Upper lobe of left lung (tissue), 6 donors: ENCODE measurements at regions not wholly inside any gene's neighbourhood (a gene's known extent, or its start where the extent isn't known, plus 50 kb on each side); places are given as distances from the start of the nearest gene placed in this dataset.

ENCODE experiments used
- ATAC-seq, 2 donors: fragments of 200-7000 bp; cut with Tn5 transposase; one replicate each; pipeline ENCODE4 v1.9.1; 2022; ENCODE audit warnings: mild to moderate bottlenecking in 2 of 2, moderate library complexity in 2 of 2; ENCODE audit not compliant: low FRiP score in 2 of 2
- DNase-seq, 2 donors: peaks; one replicate each; pipeline ENCODE4 v3.0.0-alpha.2; 2019 to 2020
- H3K27ac ChIP-seq, 4 donors: fragments of 200-600 bp; sonication (generic); one replicate each; pipeline ENCODE4 v1.5.1; 2016 to 2019
- H3K27me3 ChIP-seq, 4 donors: fragments of 200-600 bp; sonication (generic); one replicate each; pipeline ENCODE4 v1.5.1; 2017 to 2019
- H3K36me3 ChIP-seq, 4 donors: fragments of 200-600 bp; sonication (generic); one replicate each; pipeline ENCODE4 v1.5.1; 2016 to 2019
- H3K4me1 ChIP-seq, 4 donors: fragments of 200-600 bp; sonication (generic); one replicate each; pipeline ENCODE4 v1.5.1; 2018 to 2019
- H3K4me3 ChIP-seq, 4 donors: fragments of 200-600 bp; sonication (generic); one replicate each; pipeline ENCODE4 v1.5.1; 2017 to 2019; ENCODE audit warnings: mild to moderate bottlenecking in 2 of 4, moderate library complexity in 1 of 4
- H3K9me3 ChIP-seq, 4 donors: fragments of 200-600 bp; sonication (generic); one replicate each; pipeline ENCODE4 v1.5.1; 2018 to 2019
- CTCF ChIP-seq, 6 experiments: fragments of 450-650 bp in 4 of 6; fragments of 200-600 bp in 2 of 6; sonication (generic) in 2 of 6; IDR thresholded peaks; one replicate each; pipeline ENCODE4 v1.5.1; 2016 to 2019; ENCODE audit warnings: antibody characterized with exemption in 6 of 6
- EP300 ChIP-seq, 4 donors: sonication (generic); formaldehyde crosslinking; IDR thresholded peaks; one replicate each; pipeline ENCODE4 v1.5.1; 2017; ENCODE audit warnings: antibody characterized with exemption in 4 of 4, control low read depth in 2 of 4
- POLR2A ChIP-seq, 4 donors: fragments of 450-650 bp; IDR thresholded peaks; one replicate each; pipeline ENCODE4 v1.5.1; 2016 to 2017; ENCODE audit warnings: antibody characterized with exemption in 4 of 4, mild to moderate bottlenecking in 2 of 4
- POLR2AphosphoS5 ChIP-seq, 2 donors: sonication (generic); formaldehyde crosslinking; IDR thresholded peaks; one replicate each; pipeline ENCODE4 v1.5.1; 2017; ENCODE audit warnings: antibody characterized with exemption in 2 of 2
- WGBS, 2 donors: methylation state at CpG; one replicate each; pipeline ENCODE4 v1.1.5; 2017 to 2018; 5-methylcytosine and 5-hydroxymethylcytosine counted together
- donor health status: DM: no; HTN: no; CAD: no; lungs with moderate emphysema.
- donor health status: DM: no; HTN: yes; CAD: no; lungs with severe emphysema.

GRCh38 chr2:6024784-6025183 is 332.6 kb downstream of the SOX11 start:
- Histone ChIP-seq H3K9me3 (no peaks in the 10 kb centered on the region), H3K36me3 (no peaks in the 10 kb centered on the region), H3K4me1 (no peaks in the 10 kb centered on the region), H3K4me3 (no peak overlapping the region), H3K27me3 (no peaks in the 10 kb centered on the region), H3K27ac (no peak overlapping the region)
- 89 to 100% methylated on average over 1 of the region's 1 CpG for WGBS, 2 donors
- ATAC-seq (no peak), DNase-seq (no peak)
- TF ChIP-seq CTCF (IDR thresholded peaks at IDR 0.05) (no peak), POLR2A (IDR thresholded peaks at IDR 0.05) (no peak), POLR2AphosphoS5 (IDR thresholded peaks at IDR 0.05) (no peak), EP300 (IDR thresholded peaks at IDR 0.05) (no peak)

- Histone ChIP-seq H3K27ac (no peak overlapping the region), H3K4me1 (no peaks in the 10 kb centered on the region), H3K36me3 (no peaks in the 10 kb centered on the region), H3K27me3 (no peaks in the 10 kb centered on the region), H3K9me3 (no peaks in the 10 kb centered on the region), H3K4me3 (no peak overlapping the region)
- TF ChIP-seq POLR2A (IDR thresholded peaks at IDR 0.05): no peak
- TF ChIP-seq CTCF (IDR thresholded peaks at IDR 0.05): no peak
- TF ChIP-seq EP300 (IDR thresholded peaks at IDR 0.05): no peak
- no peak for TF ChIP-seq POLR2AphosphoS5 (IDR thresholded peaks at IDR 0.05)
- DNase-seq (no peak), ATAC-seq (no peak)
- 77% methylated on average over 6 of the region's 6 CpGs for WGBS, 2 donors
Observed at GRCh38 chr2:6025391-6025790, 333.2 kb downstream of the SOX11 start.

GRCh38 chr2:6027066-6027465 is 334.9 kb downstream of the SOX11 start:
- no peak overlapping the region for H3K4me3 ChIP-seq
- H3K9me3 ChIP-seq: no peaks in the 10 kb centered on the region
- TF ChIP-seq POLR2AphosphoS5 (IDR thresholded peaks at IDR 0.05) (no peak), EP300 (IDR thresholded peaks at IDR 0.05) (no peak), POLR2A (IDR thresholded peaks at IDR 0.05) (no peak), CTCF (IDR thresholded peaks at IDR 0.05) (no peak)
- H3K4me1 ChIP-seq: no peaks in the 10 kb centered on the region
- ATAC-seq (no peak), DNase-seq (no peak)
- no peaks in the 10 kb centered on the region for H3K36me3 ChIP-seq
- H3K27me3 ChIP-seq: no peaks in the 10 kb centered on the region
- no peak overlapping the region for H3K27ac ChIP-seq

DNA sequence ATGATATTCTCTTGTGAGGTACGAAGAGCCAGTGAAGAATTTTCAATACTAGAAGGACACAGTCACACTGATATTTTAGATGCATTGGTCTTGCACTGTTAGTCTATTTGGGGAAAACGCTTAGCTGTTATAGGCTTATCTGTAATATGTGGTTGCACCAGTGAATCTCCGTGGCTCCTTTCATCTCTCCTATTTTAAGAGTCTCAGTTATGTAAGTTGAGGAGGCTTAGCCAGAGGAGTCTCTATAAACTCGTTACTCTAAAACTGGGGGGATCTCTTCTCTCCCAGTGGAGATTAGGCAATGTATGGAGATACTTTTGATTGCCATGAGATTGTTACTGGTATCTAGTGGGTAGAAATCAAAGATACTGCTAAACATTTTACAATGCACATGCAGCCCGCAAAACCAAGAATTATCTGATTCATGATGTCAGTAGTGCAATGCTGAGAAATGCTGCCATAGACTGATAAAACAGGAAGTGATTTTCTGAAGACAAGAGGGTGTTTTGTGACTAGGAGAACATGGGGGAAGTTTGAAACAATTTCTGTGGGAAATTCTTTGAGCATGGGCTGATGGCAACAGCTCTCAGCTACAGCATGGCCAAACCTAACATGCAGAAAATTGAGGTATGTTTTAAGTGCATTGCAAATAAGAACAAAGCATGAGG is 339.1 kb downstream of the SOX11 start:
- H3K4me1 ChIP-seq: no peaks in the 10 kb centered on the region
- no peaks in the 10 kb centered on the region for H3K27me3 ChIP-seq
- no peak overlapping the region for H3K4me3 ChIP-seq
- no peaks in the 10 kb centered on the region for H3K36me3 ChIP-seq
- no peak for ATAC-seq
- no peak for TF ChIP-seq POLR2A (IDR thresholded peaks at IDR 0.05)
- TF ChIP-seq POLR2AphosphoS5 (IDR thresholded peaks at IDR 0.05): no peak
- no peak for TF ChIP-seq EP300 (IDR thresholded peaks at IDR 0.05)
- no peak for TF ChIP-seq CTCF (IDR thresholded peaks at IDR 0.05)
- DNase-seq: no peak
- 75 to 80% methylated on average over 5 of the region's 5 CpGs for WGBS, 2 donors
- no peak overlapping the region for H3K27ac ChIP-seq
- no peaks in the 10 kb centered on the region for H3K9me3 ChIP-seq

DNA sequence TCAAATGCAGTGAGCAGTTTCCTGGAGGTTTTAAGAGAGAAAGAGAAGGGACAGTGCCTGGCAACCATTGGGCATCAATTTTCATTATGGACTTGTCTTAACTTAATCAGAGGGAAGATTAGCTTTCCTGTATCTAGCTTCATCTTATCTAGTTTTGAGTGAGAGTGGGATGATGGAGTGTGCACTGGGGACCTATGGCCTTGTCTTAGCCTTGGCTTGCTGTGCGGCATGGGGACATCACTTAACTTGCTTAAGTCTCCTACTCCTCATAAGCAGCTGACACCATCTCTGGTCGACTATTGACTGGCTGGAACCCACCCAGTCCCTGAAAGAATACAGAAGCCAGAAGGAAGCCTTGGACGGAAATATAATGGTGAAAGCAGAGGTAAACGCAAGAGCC is 344.0 kb downstream of the SOX11 start:
- Histone ChIP-seq H3K36me3 (no peaks in the 10 kb centered on the region), H3K4me1 (no peaks in the 10 kb centered on the region), H3K4me3 (no peak overlapping the region), H3K27me3 (no peaks in the 10 kb centered on the region), H3K27ac (no peak overlapping the region), H3K9me3 (no peaks in the 10 kb centered on the region)
- DNase-seq: no peak
- WGBS, 2 donors: 75 to 76% methylated on average over 4 of the region's 4 CpGs
- TF ChIP-seq POLR2AphosphoS5 (IDR thresholded peaks at IDR 0.05) (no peak), POLR2A (IDR thresholded peaks at IDR 0.05) (no peak), EP300 (IDR thresholded peaks at IDR 0.05) (no peak), CTCF (IDR thresholded peaks at IDR 0.05) (no peak)
- no peak for ATAC-seq
